ENCODE measurements at regions not wholly inside any gene's neighbourhood (a gene's known extent, or its start where the extent isn't known, plus 50 kb on each side); places are given as distances from the start of the nearest gene placed in this dataset. TPM values are rescaled to one million over a fixed set of nuclear protein-coding genes. Genes with fewer than 3 reads are reported as not detected.

Small RNA genes in the stretch of these regions (small RNA-seq; reads per million reads assigned to genes)
- gene AC233702.6: not detected
- gene AC233702.8: not detected
